AG09319 (cell line): ENCODE measurements at regions not wholly inside any gene's neighbourhood (a gene's known extent, or its start where the extent isn't known, plus 50 kb on each side); places are given as distances from the start of the nearest gene placed in this dataset.

Experiments used
- DNase-seq: peaks from one replicate; pipeline ENCODE4 v3.0.0-alpha.2; 2010; ENCODE audit warnings: low read depth; ENCODE audit errors: extremely low read depth
- CTCF ChIP-seq: IDR thresholded peaks from 2 replicates; pipeline ENCODE4 v1.5.1; 2011; ENCODE audit warnings: low read depth, mild to moderate bottlenecking, inconsistent platforms, low read length, moderate library complexity

GRCh38 chr1:56227886-56228285 lies 351.5 kb downstream of the PLPP3 start:
- DNase-seq: no peak
- no peak for TF ChIP-seq CTCF

- DNase-seq: no peak
- TF ChIP-seq CTCF: no peak
Observed at GRCh38 chr1:56227401-56227800, 352.0 kb downstream of the PLPP3 start.

GRCh38 chr1:56225964-56226815 lies 353.2 kb downstream of the PLPP3 start:
- DNase-seq: no peak
- TF ChIP-seq CTCF: no peak

GRCh38 chr1:56223968-56224367 lies 355.4 kb downstream of the PLPP3 start:
- no peak for TF ChIP-seq CTCF
- DNase-seq: no peak

GRCh38 chr1:56222914-56223540 lies 356.3 kb downstream of the PLPP3 start:
- no peak for TF ChIP-seq CTCF
- no peak for DNase-seq

- no peak for DNase-seq
- TF ChIP-seq CTCF: no peak
Observed at GRCh38 chr1:56220021-56220420, 359.3 kb downstream of the PLPP3 start.

- DNase-seq: no peak
- no peak for TF ChIP-seq CTCF
Observed at GRCh38 chr1:56218023-56218422, 361.3 kb downstream of the PLPP3 start.
